HUES48 (cell line): ENCODE measurements at regions not wholly inside any gene's neighbourhood (a gene's known extent, or its start where the extent isn't known, plus 50 kb on each side); places are given as distances from the start of the nearest gene placed in this dataset.
A peak's percentile ranks its signal among the peaks of the same experiment; 100 is the strongest.

Experiments used
- H3K27ac ChIP-seq: one replicate; pipeline ENCODE4 v1.7.0; 2013; ENCODE audit warnings: low read depth, low read length, inconsistent platforms
- H3K27me3 ChIP-seq: 2 replicates; pipeline ENCODE4 v1.6.1; 2013; ENCODE audit warnings: mild to moderate bottlenecking, low read length; ENCODE audit not compliant: control insufficient read depth, insufficient read depth
- H3K36me3 ChIP-seq: 2 replicates; pipeline ENCODE4 v1.6.1; 2013; ENCODE audit warnings: low read length; ENCODE audit not compliant: control insufficient read depth, insufficient read depth
- H3K4me1 ChIP-seq: 2 replicates; pipeline ENCODE4 v1.6.1; 2013; ENCODE audit warnings: mild to moderate bottlenecking, low read length; ENCODE audit not compliant: control insufficient read depth, insufficient read depth
- H3K4me3 ChIP-seq: 2 replicates; pipeline ENCODE4 v1.5.1; 2013; ENCODE audit warnings: mild to moderate bottlenecking, low read depth, low read length
- H3K9ac ChIP-seq: 2 replicates; pipeline ENCODE4 v1.6.1; 2013; ENCODE audit warnings: mild to moderate bottlenecking, low read depth, low read length, moderate library complexity
- H3K9me3 ChIP-seq: 2 replicates; pipeline ENCODE4 v1.6.1; 2013; ENCODE audit warnings: low read length; ENCODE audit not compliant: control insufficient read depth, insufficient read depth

DNA sequence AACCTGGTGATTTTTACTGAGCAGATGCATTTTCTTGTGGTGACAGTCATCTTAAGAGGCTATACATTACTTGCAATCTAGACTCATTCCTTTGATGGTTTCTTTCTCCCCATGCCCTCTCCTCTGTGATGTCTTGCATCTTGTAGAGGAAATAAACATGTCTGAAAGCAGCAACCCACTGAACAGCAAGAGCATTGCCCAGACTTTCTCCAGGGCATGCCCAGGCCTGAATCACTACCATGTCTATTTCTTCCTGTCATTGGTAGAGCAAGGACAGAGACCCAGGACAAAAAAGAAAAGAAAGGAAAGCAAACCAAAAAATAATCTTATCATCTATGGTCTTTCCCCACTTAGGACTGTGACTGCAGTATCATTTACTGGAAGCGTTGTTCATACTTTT lies 326.1 kb downstream of the HNRNPD start:
- Histone ChIP-seq H3K27me3 (peaks cover 23% of the 10 kb centered on the region), H3K36me3 (no peaks in the 10 kb centered on the region), H3K4me3 (no peak overlapping the region), H3K9me3 (no peaks in the 10 kb centered on the region), H3K27ac (no peak overlapping the region), H3K9ac (no peak overlapping the region), H3K4me1 (peaks cover 8% of the 10 kb centered on the region; the same call in 1 of the 2 replicates)

DNA sequence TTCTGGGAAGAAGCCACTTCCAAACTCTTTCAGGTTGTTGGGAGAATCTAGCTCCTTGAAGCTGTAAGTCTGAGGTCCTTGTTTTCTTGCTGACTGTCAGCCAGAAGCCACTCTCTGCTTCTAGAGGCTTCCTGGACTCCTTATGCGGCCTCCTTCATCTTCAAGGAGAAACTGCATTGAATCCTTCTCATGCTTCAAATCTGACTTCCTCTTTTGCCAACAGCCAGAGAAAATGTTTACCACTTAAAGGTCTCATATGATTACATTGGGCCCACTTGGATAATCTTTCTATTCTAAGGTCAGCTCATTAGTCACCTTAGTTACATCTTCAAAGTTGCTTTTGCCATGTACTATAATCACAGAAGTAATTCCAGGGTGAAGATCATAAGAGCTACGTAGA lies 327.0 kb downstream of the HNRNPD start:
- H3K4me3 ChIP-seq: no peak overlapping the region
- H3K27ac ChIP-seq: no peak overlapping the region
- peaks cover 32% of the 10 kb centered on the region for H3K27me3 ChIP-seq
- no peak overlapping the region for H3K9ac ChIP-seq
- H3K36me3 ChIP-seq: no peaks in the 10 kb centered on the region
- peaks cover 10% of the 10 kb centered on the region; the same call in 1 of the 2 replicates for H3K4me1 ChIP-seq
- H3K9me3 ChIP-seq: no peaks in the 10 kb centered on the region

DNA sequence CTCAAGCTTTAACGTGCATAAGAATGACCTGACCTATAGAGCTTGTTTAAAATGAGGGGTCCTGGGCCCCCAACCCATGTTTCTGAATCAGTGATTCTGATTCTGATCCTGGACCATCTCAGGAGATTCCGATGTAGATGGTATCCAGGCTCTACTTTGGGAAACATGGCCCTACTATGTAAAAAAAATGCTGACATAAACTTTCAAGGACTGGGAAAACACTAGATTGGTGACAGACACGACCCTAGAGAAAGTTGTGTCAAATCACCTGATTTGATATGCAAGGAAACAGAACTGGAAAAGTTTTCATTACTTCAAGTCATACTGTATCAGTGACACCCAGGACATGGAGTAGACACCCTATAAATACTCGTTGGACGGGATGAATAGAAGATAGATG lies 328.5 kb downstream of the HNRNPD start:
- no peaks in the 10 kb centered on the region for H3K9me3 ChIP-seq
- no peak overlapping the region for H3K9ac ChIP-seq
- H3K27ac ChIP-seq: no peak overlapping the region
- H3K4me3 ChIP-seq: peak overlapping the region; percentile 82; the same call in 1 of the 2 replicates
- H3K27me3 ChIP-seq: peaks cover 40% of the 10 kb centered on the region
- H3K36me3 ChIP-seq: no peaks in the 10 kb centered on the region
- H3K4me1 ChIP-seq: peaks cover 10% of the 10 kb centered on the region; the same call in 1 of the 2 replicates

DNA sequence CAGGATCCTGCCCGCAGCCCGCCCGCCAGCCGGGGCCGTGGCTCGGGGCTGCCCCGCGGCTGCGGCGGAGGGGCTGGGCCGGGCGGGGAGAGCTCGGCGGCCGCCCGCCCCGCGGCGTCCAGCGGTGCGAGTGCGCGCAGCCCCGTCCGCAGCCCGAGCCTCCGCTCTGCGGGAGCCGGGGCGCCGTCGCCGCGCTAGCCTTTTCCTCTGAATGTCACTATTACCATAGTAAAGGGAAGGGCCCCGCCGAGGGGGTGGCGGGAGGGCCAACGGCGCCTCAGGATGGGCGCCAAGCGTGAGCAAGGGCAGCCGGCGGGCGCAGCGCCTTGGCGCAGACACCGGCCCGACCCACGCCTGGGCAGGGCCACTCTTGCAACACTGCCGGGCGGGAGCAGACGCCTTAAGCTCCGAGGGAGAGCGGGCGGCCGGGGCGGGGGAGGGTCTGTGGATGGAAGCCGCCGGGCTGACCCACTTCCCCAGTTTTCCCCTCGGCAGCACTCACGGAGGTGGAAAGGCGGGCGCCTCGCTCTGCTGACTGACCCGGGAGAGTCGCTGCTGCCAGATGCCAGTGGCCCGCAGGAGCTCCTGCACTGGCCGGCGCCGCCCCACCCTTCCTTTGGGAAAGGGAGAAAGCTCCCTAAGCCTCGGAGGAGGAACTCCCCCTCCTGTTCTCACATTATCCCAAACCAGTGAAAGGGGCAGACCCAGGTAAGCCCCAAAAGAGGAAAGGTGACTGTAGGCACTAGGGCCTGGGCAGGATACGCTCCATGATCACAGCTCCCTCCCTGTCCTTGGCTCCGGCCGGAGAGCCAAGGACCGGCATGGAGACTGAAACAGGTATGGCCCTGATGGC lies 329.4 kb downstream of the HNRNPD start:
- peak overlapping the region; percentile 82 for H3K4me3 ChIP-seq
- H3K9ac ChIP-seq: peak overlapping the region; percentile 51
- peaks cover 10% of the 10 kb centered on the region; the same call in 1 of the 2 replicates for H3K4me1 ChIP-seq

DNA sequence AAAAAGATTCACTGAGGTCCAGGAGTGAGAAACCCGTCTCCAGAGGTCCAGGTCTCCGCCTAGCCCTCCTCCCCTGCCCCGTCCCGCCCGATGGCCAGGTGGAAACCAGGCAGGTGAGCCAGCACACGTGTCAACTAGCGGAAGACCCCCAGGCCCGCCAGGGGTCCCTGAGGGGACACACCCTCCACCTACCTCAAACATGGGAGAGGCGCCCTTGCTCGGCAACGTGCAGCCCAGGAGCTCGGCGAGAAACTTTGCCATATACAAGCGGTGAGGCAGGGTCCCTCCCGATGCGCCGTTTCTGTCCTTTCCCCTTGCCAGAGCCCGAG lies 330.0 kb downstream of the HNRNPD start:
- Histone ChIP-seq H3K9ac (no peak overlapping the region), H3K27ac (peak overlapping the region; percentile 56), H3K36me3 (no peaks in the 10 kb centered on the region), H3K27me3 (peaks cover 40% of the 10 kb centered on the region), H3K4me1 (peaks cover 10% of the 10 kb centered on the region; the same call in 1 of the 2 replicates), H3K9me3 (no peaks in the 10 kb centered on the region), H3K4me3 (peak overlapping the region; percentile 82)

More for the DNA sequence above, 329.4 kb downstream of the HNRNPD start:
- H3K36me3 ChIP-seq: no peaks in the 10 kb centered on the region
- peaks cover 40% of the 10 kb centered on the region for H3K27me3 ChIP-seq
- H3K27ac ChIP-seq: peak overlapping the region; percentile 66
- H3K9me3 ChIP-seq: no peaks in the 10 kb centered on the region

DNA sequence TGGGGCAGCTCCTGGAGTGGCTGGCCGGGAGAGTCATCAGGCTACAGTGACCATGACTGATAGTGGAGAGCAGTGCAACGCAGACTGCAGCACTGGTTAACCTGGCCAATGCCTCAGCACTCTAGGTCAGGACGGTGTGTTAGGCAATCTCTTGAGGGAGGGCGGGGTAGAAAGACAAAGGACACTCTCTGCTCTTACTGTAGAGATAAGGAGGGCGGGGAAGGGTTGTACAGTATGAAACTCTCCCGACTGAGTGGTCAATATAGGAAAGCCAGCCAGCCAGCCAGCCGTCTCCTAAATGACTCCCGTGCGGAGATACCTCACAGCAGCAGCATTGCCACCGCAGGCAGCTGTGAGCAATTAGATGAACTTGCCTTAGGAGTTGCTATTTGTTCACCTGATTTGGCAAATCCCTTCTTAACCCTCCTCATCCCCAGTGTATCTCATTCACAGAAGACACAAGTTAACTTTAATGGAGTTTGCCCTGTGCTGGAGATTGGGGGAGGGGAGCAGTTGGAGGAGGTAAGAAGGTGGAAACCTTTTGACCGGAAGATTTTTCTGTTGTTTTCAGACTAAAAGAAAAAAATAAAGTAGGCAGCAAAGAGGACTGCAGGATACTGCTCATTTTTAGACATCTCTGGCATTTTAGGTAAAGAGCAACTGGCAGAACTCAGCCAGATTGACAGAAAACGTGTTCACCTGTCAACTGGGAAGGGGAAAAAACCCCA lies 330.5 kb downstream of the HNRNPD start:
- Histone ChIP-seq H3K36me3 (no peaks in the 10 kb centered on the region), H3K9me3 (no peaks in the 10 kb centered on the region), H3K4me3 (peak overlapping the region; percentile 82), H3K27ac (peak overlapping the region; percentile 56), H3K4me1 (peaks cover 10% of the 10 kb centered on the region; the same call in 1 of the 2 replicates), H3K27me3 (peaks cover 40% of the 10 kb centered on the region), H3K9ac (no peak overlapping the region)

DNA sequence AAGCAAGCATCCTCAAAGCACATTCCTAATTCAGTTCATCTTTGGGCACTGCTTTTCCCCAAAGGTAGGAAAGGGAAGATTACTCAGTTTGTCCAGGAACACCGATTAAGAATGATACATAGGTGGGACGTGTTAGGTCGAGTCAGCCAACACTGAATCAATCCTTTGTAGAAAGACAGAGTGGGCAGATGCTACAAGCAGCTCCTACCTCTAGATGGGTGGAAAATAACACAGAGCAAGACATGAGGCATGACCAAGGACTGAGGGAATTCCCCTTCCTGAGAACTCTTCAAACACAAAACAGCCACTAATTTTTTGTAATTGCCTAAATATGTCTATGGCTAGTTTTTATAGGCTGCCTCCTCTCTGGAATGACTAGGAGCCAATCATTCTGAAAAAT lies 331.7 kb downstream of the HNRNPD start:
- Histone ChIP-seq H3K9ac (no peak overlapping the region), H3K4me3 (no peak overlapping the region), H3K9me3 (no peaks in the 10 kb centered on the region), H3K27ac (no peak overlapping the region), H3K4me1 (peaks cover 15% of the 10 kb centered on the region), H3K36me3 (no peaks in the 10 kb centered on the region), H3K27me3 (peaks cover 40% of the 10 kb centered on the region)

DNA sequence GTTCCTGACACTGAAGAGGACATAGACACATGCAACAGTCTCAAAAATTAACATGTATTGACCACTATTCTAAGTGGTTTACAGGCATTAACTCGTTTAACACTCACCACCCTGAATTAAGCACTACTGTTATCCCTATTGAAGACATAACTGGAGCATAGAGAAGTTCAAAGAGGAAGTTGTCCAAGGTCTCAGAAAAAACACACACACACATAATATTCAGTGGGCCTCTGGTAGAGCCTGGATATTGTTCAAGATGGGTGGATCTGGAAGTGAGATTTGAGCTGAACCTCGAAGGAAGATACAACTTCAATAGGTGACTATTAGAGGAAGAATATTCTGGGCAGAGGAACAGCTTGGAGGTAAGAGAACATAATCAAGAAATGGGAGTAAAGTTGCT lies 334.9 kb downstream of the HNRNPD start:
- Histone ChIP-seq H3K27me3 (peaks cover 30% of the 10 kb centered on the region), H3K27ac (no peak overlapping the region), H3K4me3 (no peak overlapping the region), H3K9me3 (no peaks in the 10 kb centered on the region), H3K36me3 (no peaks in the 10 kb centered on the region), H3K9ac (no peak overlapping the region), H3K4me1 (peaks cover 21% of the 10 kb centered on the region)

DNA sequence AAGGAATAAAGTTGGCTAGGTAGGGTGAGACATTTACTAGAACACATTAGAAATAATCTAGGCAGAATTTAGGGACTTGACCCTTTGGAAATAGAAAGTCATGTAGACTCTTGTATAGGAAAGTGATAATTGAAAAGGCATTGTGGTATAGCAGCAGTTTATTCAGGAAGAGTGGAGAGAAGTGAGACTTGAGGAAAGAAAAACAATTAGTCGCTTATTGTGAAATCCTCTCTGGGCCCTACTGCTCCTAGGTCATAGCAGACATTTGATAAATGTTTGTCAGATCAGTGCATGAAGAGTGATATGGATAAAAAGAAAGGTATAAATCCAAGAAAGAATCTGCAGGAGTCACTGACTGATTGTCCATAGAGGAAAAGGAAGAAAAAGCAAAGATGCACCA lies 337.6 kb downstream of the HNRNPD start:
- Histone ChIP-seq H3K4me3 (no peak overlapping the region), H3K4me1 (peaks cover 14% of the 10 kb centered on the region), H3K27ac (no peak overlapping the region), H3K36me3 (no peaks in the 10 kb centered on the region), H3K27me3 (peaks cover 2% of the 10 kb centered on the region), H3K9me3 (no peaks in the 10 kb centered on the region), H3K9ac (no peak overlapping the region)

DNA sequence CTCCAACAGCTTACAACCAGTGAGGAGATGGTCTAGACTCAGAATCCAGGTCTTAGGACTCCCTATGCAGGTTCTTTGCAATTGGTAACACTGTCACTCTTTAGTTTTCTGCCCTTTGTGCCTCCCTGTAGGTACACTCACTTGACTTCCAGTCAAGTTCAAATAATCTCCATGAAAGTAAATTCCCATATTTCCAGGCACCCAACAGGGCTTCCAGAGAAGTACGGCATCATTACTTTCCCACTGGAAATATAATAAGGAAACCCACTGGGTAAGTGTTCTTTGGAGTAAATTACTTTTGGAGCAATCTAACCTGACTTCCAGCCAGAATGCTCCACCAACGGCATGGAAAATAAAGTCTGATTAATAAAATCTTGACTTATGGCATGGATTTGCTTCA lies 338.9 kb downstream of the HNRNPD start:
- Histone ChIP-seq H3K27ac (no peak overlapping the region), H3K27me3 (no peaks in the 10 kb centered on the region), H3K36me3 (no peaks in the 10 kb centered on the region), H3K4me3 (no peak overlapping the region), H3K9me3 (no peaks in the 10 kb centered on the region), H3K4me1 (peaks cover 20% of the 10 kb centered on the region), H3K9ac (no peak overlapping the region)

DNA sequence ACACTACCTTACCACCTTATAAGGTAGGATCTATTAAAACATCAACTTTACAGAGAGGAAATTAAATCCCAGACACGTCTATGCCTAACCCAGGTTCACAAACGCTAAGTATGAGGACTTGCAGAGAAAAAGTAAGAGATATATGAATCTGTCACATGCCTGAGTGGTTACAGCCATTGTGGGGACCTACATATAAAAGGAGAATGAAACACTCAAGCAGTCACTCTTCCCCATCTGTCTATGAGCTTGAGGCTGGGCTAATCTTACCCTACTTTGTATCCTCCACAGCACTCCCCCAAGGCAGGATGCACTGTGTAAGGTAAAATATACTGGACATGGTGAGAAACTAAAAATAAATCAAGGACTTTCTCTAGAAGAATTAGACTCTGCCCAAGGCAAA lies 339.9 kb downstream of the HNRNPD start:
- Histone ChIP-seq H3K36me3 (no peaks in the 10 kb centered on the region), H3K4me1 (peaks cover 20% of the 10 kb centered on the region), H3K9me3 (no peaks in the 10 kb centered on the region), H3K4me3 (no peak overlapping the region), H3K27me3 (no peaks in the 10 kb centered on the region), H3K27ac (no peak overlapping the region), H3K9ac (no peak overlapping the region)
